ENCODE measurements at regions not wholly inside any gene's neighbourhood (a gene's known extent, or its start where the extent isn't known, plus 50 kb on each side); places are given as distances from the start of the nearest gene placed in this dataset.
A peak's percentile ranks its signal among the peaks of the same experiment; 100 is the strongest.

- TF ChIP-seq CTCF (IDR thresholded peaks at IDR 0.05): no peak
- Histone ChIP-seq H3K9me3 (no peaks in the 10 kb centered on the region), H3K27me3 (no peaks in the 10 kb centered on the region), H3K27ac (no peak overlapping the region), H3K4me1 (no peaks in the 10 kb centered on the region), H3K36me3 (no peaks in the 10 kb centered on the region), H3K4me3 (no peak overlapping the region)
- DNase-seq (no peak), ATAC-seq (no peak), FAIRE-seq (no peak)
- 77 to 85% methylated on average over 2 of the region's 2 CpGs for WGBS, 2 donors
- intact Hi-C loops (cut with DNase I): loop anchor here in 1 of 3 donors (10.0 kb wide), 1 partner anchor 240 kb away; the partner anchor contains the start of gene SNX18
These were observed 230.5 kb downstream of the ESM1 start for GRCh38 chr5:54754878-54755277.

GRCh38 chr5:54754420-54754819, 231.0 kb downstream of the ESM1 start:
- ATAC-seq (no peak), FAIRE-seq (no peak), DNase-seq (no peak)
- Histone ChIP-seq H3K9me3 (no peaks in the 10 kb centered on the region), H3K36me3 (no peaks in the 10 kb centered on the region), H3K4me3 (no peak overlapping the region), H3K4me1 (no peaks in the 10 kb centered on the region), H3K27me3 (no peaks in the 10 kb centered on the region), H3K27ac (no peak overlapping the region)
- intact Hi-C loops (cut with DNase I): loop anchor here in 1 of 3 donors (10.0 kb wide), 1 partner anchor 240 kb away; the partner anchor contains the start of gene SNX18
- no peak for TF ChIP-seq CTCF (IDR thresholded peaks at IDR 0.05)
- WGBS, 2 donors: 89 to 92% methylated on average over 7 of the region's 7 CpGs

- FAIRE-seq (no peak), ATAC-seq (no peak), DNase-seq (no peak)
- intact Hi-C loops (cut with DNase I): loop anchor here in 1 of 3 donors (10.0 kb wide), 1 partner anchor 239 kb away; the partner anchor contains the start of gene SNX18
- 72 to 93% methylated on average over 1 of the region's 1 CpG for WGBS, 2 donors
- H3K4me1 ChIP-seq: no peaks in the 10 kb centered on the region
- H3K9me3 ChIP-seq: no peaks in the 10 kb centered on the region
- no peak overlapping the region for H3K27ac ChIP-seq
- no peak for TF ChIP-seq CTCF (IDR thresholded peaks at IDR 0.05)
- H3K4me3 ChIP-seq: no peak overlapping the region
- no peaks in the 10 kb centered on the region for H3K27me3 ChIP-seq
- H3K36me3 ChIP-seq: no peaks in the 10 kb centered on the region
These were observed 231.6 kb downstream of the ESM1 start for GRCh38 chr5:54753753-54754152.

- H3K36me3 ChIP-seq: no peaks in the 10 kb centered on the region
- no peaks in the 10 kb centered on the region for H3K27me3 ChIP-seq
- no peak for TF ChIP-seq CTCF (IDR thresholded peaks at IDR 0.05)
- intact Hi-C loops (cut with DNase I): loop anchor here in 1 of 3 donors (10.0 kb wide), 1 partner anchor 238 kb away; the partner anchor contains the start of gene SNX18
- no peak overlapping the region for H3K4me3 ChIP-seq
- no peak for DNase-seq
- FAIRE-seq: no peak
- H3K9me3 ChIP-seq: no peaks in the 10 kb centered on the region
- H3K4me1 ChIP-seq: no peaks in the 10 kb centered on the region
- H3K27ac ChIP-seq: no peak overlapping the region
- ATAC-seq: peak in 2 of 4 donors; percentile 55 to 66
- 26 to 47% methylated on average over 4 of the region's 4 CpGs for WGBS, 2 donors
These were observed 232.4 kb downstream of the ESM1 start for GRCh38 chr5:54753034-54753433.

- H3K9me3 ChIP-seq: no peaks in the 10 kb centered on the region
- intact Hi-C loops (cut with DNase I): no loop called here
- H3K4me3 ChIP-seq: no peak overlapping the region
- DNase-seq (no peak), ATAC-seq (no peak), FAIRE-seq (no peak)
- H3K27me3 ChIP-seq: no peaks in the 10 kb centered on the region
- TF ChIP-seq CTCF (IDR thresholded peaks at IDR 0.05): no peak
- peaks cover 0 to 4% (median 0%) of the 10 kb centered on the region in 3 donors for H3K4me1 ChIP-seq
- 69 to 82% methylated on average over 4 of the region's 4 CpGs for WGBS, 2 donors
- no peaks in the 10 kb centered on the region for H3K36me3 ChIP-seq
- no peak overlapping the region for H3K27ac ChIP-seq
These were observed 231.0 kb downstream of the SNX18 start for GRCh38 chr5:54748527-54748926.

Data from pancreas (tissue), 10 donors.